ENCODE measurements at regions not wholly inside any gene's neighbourhood (a gene's known extent, or its start where the extent isn't known, plus 50 kb on each side); places are given as distances from the start of the nearest gene placed in this dataset.

DNA sequence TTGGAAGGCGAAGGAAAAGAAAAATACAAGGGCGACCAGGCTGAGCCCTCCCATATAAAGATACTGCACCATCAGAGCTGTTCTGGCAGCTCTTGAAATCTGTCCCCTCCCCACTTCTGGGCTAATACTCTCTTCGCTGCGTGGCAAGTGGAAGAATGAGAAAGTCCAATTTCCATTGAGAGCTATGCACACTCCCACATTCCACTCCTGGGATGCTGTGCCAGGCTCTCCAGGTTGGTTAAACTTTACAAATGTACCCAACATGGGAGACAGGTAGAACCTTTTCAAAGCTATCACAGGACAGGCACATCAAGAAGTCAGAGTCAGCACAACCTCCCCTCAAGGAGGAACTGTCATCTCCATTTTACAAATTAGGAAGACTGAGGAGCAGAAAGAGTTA, 465.0 kb downstream of the SHQ1 start:
- peaks cover 7% of the 10 kb centered on the region for H3K36me3 ChIP-seq (ENCODE audit: insufficient read depth, low read length)
- peaks cover 48% of the 10 kb centered on the region for H3K4me1 ChIP-seq (ENCODE audit: insufficient read depth, low read length)
- no peak overlapping the region for H3K27ac ChIP-seq (ENCODE audit: low read depth, low read length)
- H3K4me3 ChIP-seq (ENCODE audit: low read depth in 1 of 2, low read length in 2 of 2), result no peak overlapping the region
- H3K9ac ChIP-seq (ENCODE audit: low read length), result no peak overlapping the region
- no peaks in the 10 kb centered on the region for H3K27me3 ChIP-seq (ENCODE audit: control insufficient read depth in 1 of 2, insufficient read depth in 2 of 2, low read length in 2 of 2)
- H3K9me3 ChIP-seq (ENCODE audit: low read length), result no peaks in the 10 kb centered on the region

- Histone ChIP-seq H3K9ac (ENCODE audit: low read length) (no peak overlapping the region), H3K9me3 (ENCODE audit: low read length) (no peaks in the 10 kb centered on the region), H3K27ac (ENCODE audit: low read depth, low read length) (no peak overlapping the region), H3K4me3 (ENCODE audit: low read depth in 1 of 2, low read length in 2 of 2) (no peak overlapping the region), H3K4me1 (ENCODE audit: insufficient read depth, low read length) (peaks cover 44% of the 10 kb centered on the region), H3K36me3 (ENCODE audit: insufficient read depth, low read length) (peaks cover 10% of the 10 kb centered on the region), H3K27me3 (ENCODE audit: control insufficient read depth in 1 of 2, insufficient read depth in 2 of 2, low read length in 2 of 2) (no peaks in the 10 kb centered on the region)
Observed at GRCh38 chr3:72382460-72382859, 465.8 kb downstream of the SHQ1 start.

DNA sequence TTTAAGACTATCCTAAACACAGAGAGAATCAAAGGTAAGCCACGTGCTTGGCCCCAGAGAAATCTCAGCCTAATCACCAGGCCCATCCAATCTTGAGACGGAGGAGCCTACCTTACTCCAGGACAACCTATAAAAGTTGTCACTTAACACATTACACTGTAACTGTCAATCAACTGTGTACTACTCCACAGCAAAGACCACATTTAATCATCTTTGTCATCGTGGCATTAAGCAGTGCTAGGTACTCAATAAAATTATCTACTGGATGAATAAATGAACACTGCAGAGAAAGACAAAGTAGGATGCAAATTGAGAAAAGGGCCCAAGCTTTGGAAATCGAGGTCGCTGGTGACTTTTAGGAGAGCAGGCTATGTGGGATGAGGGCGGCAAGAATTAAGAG, 466.7 kb downstream of the SHQ1 start:
- Histone ChIP-seq H3K4me3 (ENCODE audit: low read depth in 1 of 2, low read length in 2 of 2) (no peak overlapping the region), H3K4me1 (ENCODE audit: insufficient read depth, low read length) (peaks cover 44% of the 10 kb centered on the region), H3K9me3 (ENCODE audit: low read length) (no peaks in the 10 kb centered on the region), H3K9ac (ENCODE audit: low read length) (no peak overlapping the region), H3K27me3 (ENCODE audit: control insufficient read depth in 1 of 2, insufficient read depth in 2 of 2, low read length in 2 of 2) (no peaks in the 10 kb centered on the region), H3K27ac (ENCODE audit: low read depth, low read length) (no peak overlapping the region), H3K36me3 (ENCODE audit: insufficient read depth, low read length) (peaks cover 10% of the 10 kb centered on the region)

GRCh38 chr3:72380711-72381493, 467.3 kb downstream of the SHQ1 start:
- Histone ChIP-seq H3K27me3 (ENCODE audit: control insufficient read depth in 1 of 2, insufficient read depth in 2 of 2, low read length in 2 of 2) (no peaks in the 10 kb centered on the region), H3K9ac (ENCODE audit: low read length) (no peak overlapping the region), H3K4me1 (ENCODE audit: insufficient read depth, low read length) (peaks cover 44% of the 10 kb centered on the region), H3K27ac (ENCODE audit: low read depth, low read length) (no peak overlapping the region), H3K9me3 (ENCODE audit: low read length) (no peaks in the 10 kb centered on the region), H3K4me3 (ENCODE audit: low read depth in 1 of 2, low read length in 2 of 2) (no peak overlapping the region), H3K36me3 (ENCODE audit: insufficient read depth, low read length) (peaks cover 10% of the 10 kb centered on the region)

GRCh38 chr3:72380193-72380592, 468.1 kb downstream of the SHQ1 start:
- Histone ChIP-seq H3K36me3 (ENCODE audit: insufficient read depth, low read length) (peaks cover 10% of the 10 kb centered on the region), H3K4me3 (ENCODE audit: low read depth in 1 of 2, low read length in 2 of 2) (no peak overlapping the region), H3K27me3 (ENCODE audit: control insufficient read depth in 1 of 2, insufficient read depth in 2 of 2, low read length in 2 of 2) (no peaks in the 10 kb centered on the region), H3K27ac (ENCODE audit: low read depth, low read length) (no peak overlapping the region), H3K9ac (ENCODE audit: low read length) (no peak overlapping the region), H3K4me1 (ENCODE audit: insufficient read depth, low read length) (peaks cover 36% of the 10 kb centered on the region), H3K9me3 (ENCODE audit: low read length) (no peaks in the 10 kb centered on the region)

DNA sequence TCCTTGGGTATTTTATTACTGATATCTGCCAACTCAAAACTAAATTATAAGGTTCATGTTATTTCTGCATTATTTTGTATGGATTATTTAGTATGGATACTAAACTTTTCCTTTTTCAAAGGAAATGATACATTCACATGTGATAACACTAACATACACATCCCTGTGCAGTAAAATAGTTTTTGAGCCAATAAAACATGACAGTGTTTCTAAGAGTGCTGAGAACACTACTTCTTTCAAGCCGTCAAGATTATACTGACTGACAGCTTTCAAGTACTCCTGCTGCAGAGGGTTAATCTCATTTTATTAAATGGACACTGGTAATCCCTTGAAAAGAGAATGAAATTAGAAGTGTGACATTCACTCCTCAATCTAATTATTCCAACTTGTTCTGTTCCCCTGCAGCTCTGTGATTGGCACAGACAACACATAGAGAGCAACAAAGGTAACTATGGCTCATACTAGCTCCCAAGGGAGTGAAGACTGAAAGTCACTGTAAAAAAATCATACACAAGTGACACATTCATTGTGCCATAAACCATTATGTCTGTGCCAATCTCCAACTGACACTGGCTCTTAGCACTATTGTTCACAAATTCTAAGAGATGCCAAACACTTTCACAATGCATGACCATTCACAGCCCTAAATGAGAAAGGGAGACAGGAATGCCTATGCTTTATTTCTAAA, 468.6 kb downstream of the SHQ1 start:
- no peaks in the 10 kb centered on the region for H3K27me3 ChIP-seq (ENCODE audit: control insufficient read depth in 1 of 2, insufficient read depth in 2 of 2, low read length in 2 of 2)
- H3K4me3 ChIP-seq (ENCODE audit: low read depth in 1 of 2, low read length in 2 of 2), result no peak overlapping the region
- H3K27ac ChIP-seq (ENCODE audit: low read depth, low read length), result no peak overlapping the region
- peaks cover 31% of the 10 kb centered on the region for H3K4me1 ChIP-seq (ENCODE audit: insufficient read depth, low read length)
- no peak overlapping the region for H3K9ac ChIP-seq (ENCODE audit: low read length)
- no peaks in the 10 kb centered on the region for H3K9me3 ChIP-seq (ENCODE audit: low read length)
- peaks cover 10% of the 10 kb centered on the region for H3K36me3 ChIP-seq (ENCODE audit: insufficient read depth, low read length)

GRCh38 chr3:72378287-72378686, 470.0 kb downstream of the SHQ1 start:
- Histone ChIP-seq H3K27ac (ENCODE audit: low read depth, low read length) (no peak overlapping the region), H3K4me1 (ENCODE audit: insufficient read depth, low read length) (peaks cover 26% of the 10 kb centered on the region), H3K36me3 (ENCODE audit: insufficient read depth, low read length) (peaks cover 10% of the 10 kb centered on the region), H3K4me3 (ENCODE audit: low read depth in 1 of 2, low read length in 2 of 2) (no peak overlapping the region), H3K9ac (ENCODE audit: low read length) (no peak overlapping the region), H3K9me3 (ENCODE audit: low read length) (no peaks in the 10 kb centered on the region), H3K27me3 (ENCODE audit: control insufficient read depth in 1 of 2, insufficient read depth in 2 of 2, low read length in 2 of 2) (no peaks in the 10 kb centered on the region)

DNA sequence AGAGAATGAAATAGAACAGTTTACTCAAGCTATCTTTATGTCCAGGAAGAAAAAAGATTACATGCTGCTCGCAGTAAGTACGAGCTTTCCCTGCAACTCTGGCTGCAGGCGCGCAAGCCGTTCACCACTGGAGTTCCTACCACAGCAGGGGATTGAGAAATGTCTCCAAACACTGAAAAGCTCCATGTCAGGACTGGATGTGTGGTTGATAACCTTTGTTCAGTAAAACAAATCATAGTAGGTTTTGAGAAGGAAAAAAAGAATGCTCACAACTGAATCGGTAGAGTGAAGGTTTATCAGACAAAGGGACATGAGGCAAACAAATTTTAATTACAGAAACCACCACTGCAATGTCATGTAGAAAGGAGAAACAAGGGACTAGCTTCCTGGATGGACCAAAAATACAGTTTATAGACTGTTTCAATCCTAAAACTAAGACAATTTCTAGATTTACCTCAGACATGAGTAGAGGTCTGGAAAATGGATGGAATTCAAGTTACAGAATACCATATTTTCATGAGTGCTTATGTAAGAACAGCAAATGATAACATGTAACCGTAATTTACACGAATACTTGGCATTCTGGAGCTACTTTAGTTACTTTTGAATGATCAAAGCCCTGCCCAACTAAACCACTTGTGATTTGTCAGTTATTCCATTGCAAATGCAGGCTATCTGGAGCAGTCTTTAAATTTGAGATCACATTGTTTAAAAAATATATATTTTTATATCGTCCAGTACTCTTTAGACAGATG, 471.1 kb downstream of the SHQ1 start:
- Histone ChIP-seq H3K4me3 (ENCODE audit: low read depth in 1 of 2, low read length in 2 of 2) (no peak overlapping the region), H3K27me3 (ENCODE audit: control insufficient read depth in 1 of 2, insufficient read depth in 2 of 2, low read length in 2 of 2) (no peaks in the 10 kb centered on the region), H3K27ac (ENCODE audit: low read depth, low read length) (no peak overlapping the region), H3K36me3 (ENCODE audit: insufficient read depth, low read length) (peaks cover 10% of the 10 kb centered on the region), H3K4me1 (ENCODE audit: insufficient read depth, low read length) (peaks cover 14% of the 10 kb centered on the region), H3K9ac (ENCODE audit: low read length) (no peak overlapping the region), H3K9me3 (ENCODE audit: low read length) (no peaks in the 10 kb centered on the region)

- Histone ChIP-seq H3K36me3 (ENCODE audit: insufficient read depth, low read length) (peaks cover 10% of the 10 kb centered on the region), H3K4me3 (ENCODE audit: low read depth in 1 of 2, low read length in 2 of 2) (no peak overlapping the region), H3K27me3 (ENCODE audit: control insufficient read depth in 1 of 2, insufficient read depth in 2 of 2, low read length in 2 of 2) (no peaks in the 10 kb centered on the region), H3K9me3 (ENCODE audit: low read length) (no peaks in the 10 kb centered on the region), H3K4me1 (ENCODE audit: insufficient read depth, low read length) (peaks cover 4% of the 10 kb centered on the region), H3K9ac (ENCODE audit: low read length) (no peak overlapping the region), H3K27ac (ENCODE audit: low read depth, low read length) (no peak overlapping the region)
Observed at GRCh38 chr3:72375237-72376076, 472.8 kb downstream of the SHQ1 start.

- no peaks in the 10 kb centered on the region for H3K27me3 ChIP-seq (ENCODE audit: control insufficient read depth in 1 of 2, insufficient read depth in 2 of 2, low read length in 2 of 2)
Observed at GRCh38 chr3:72373139-72373538, 475.1 kb downstream of the SHQ1 start.

GRCh38 chr3:72372161-72372560, 476.1 kb downstream of the SHQ1 start:
- Histone ChIP-seq H3K9me3 (ENCODE audit: low read length) (no peaks in the 10 kb centered on the region), H3K9ac (ENCODE audit: low read length) (no peak overlapping the region), H3K27ac (ENCODE audit: low read depth, low read length) (no peak overlapping the region), H3K4me1 (ENCODE audit: insufficient read depth, low read length) (no peaks in the 10 kb centered on the region), H3K4me3 (ENCODE audit: low read depth in 1 of 2, low read length in 2 of 2) (no peak overlapping the region), H3K36me3 (ENCODE audit: insufficient read depth, low read length) (no peaks in the 10 kb centered on the region), H3K27me3 (ENCODE audit: control insufficient read depth in 1 of 2, insufficient read depth in 2 of 2, low read length in 2 of 2) (no peaks in the 10 kb centered on the region)

More at GRCh38 chr3:72373139-72373538, 475.1 kb downstream of the SHQ1 start:
- H3K36me3 ChIP-seq (ENCODE audit: insufficient read depth, low read length), result peaks cover 2% of the 10 kb centered on the region
- no peak overlapping the region for H3K9ac ChIP-seq (ENCODE audit: low read length)
- H3K27ac ChIP-seq (ENCODE audit: low read depth, low read length), result no peak overlapping the region
- H3K4me3 ChIP-seq (ENCODE audit: low read depth in 1 of 2, low read length in 2 of 2), result no peak overlapping the region
- H3K4me1 ChIP-seq (ENCODE audit: insufficient read depth, low read length), result no peaks in the 10 kb centered on the region
- H3K9me3 ChIP-seq (ENCODE audit: low read length), result no peaks in the 10 kb centered on the region

Data from muscle layer of colon (tissue), 2 donors.